ENCODE measurements at regions not wholly inside any gene's neighbourhood (a gene's known extent, or its start where the extent isn't known, plus 50 kb on each side); places are given as distances from the start of the nearest gene placed in this dataset.

- H3K36me3 ChIP-seq (ENCODE audit: insufficient read depth, low read length), result no peaks in the 10 kb centered on the region
- no peaks in the 10 kb centered on the region for H3K9me3 ChIP-seq (ENCODE audit: insufficient read depth, low read depth, low read length)
- no peak overlapping the region for H3K9ac ChIP-seq (ENCODE audit: low read depth, low read length)
- no peak overlapping the region for H3K27ac ChIP-seq (ENCODE audit: low read depth, low read length)
- no peaks in the 10 kb centered on the region for H3K27me3 ChIP-seq (ENCODE audit: insufficient read depth, low read length)
- no peaks in the 10 kb centered on the region for H3K4me1 ChIP-seq (ENCODE audit: insufficient read depth, low read length)
- 87% methylated on average over 3 of the region's 3 CpGs for WGBS
- H3K4me3 ChIP-seq (ENCODE audit: low read length), result no peak overlapping the region
These were observed 97.5 kb upstream of the STAC start for GRCh38 chr3:36282766-36283165.

DNA sequence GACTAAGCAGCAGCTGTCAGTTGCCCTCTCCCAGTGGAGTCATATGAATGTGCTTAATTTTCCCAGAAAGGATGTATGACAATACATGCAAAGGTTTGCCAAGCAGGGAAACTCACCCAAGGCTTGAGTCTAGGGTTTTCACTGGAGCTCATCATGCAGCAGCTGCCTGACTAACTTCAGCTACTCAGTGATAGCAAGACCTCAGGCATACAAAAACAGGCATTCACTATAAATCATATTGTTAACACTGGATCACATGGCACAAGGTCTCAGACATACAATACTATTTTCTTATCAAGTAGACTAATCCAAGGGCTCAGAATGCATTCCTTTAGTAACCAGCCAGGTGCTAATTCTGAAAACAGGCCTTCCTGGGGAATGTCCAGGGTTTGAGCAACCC, 85.0 kb upstream of the STAC start:
- no peak overlapping the region for H3K4me3 ChIP-seq (ENCODE audit: low read length)
- H3K4me1 ChIP-seq (ENCODE audit: insufficient read depth, low read length), result no peaks in the 10 kb centered on the region
- H3K27ac ChIP-seq (ENCODE audit: low read depth, low read length), result no peak overlapping the region
- H3K9ac ChIP-seq (ENCODE audit: low read depth, low read length), result no peak overlapping the region
- H3K9me3 ChIP-seq (ENCODE audit: insufficient read depth, low read depth, low read length), result no peaks in the 10 kb centered on the region
- no peaks in the 10 kb centered on the region for H3K36me3 ChIP-seq (ENCODE audit: insufficient read depth, low read length)
- no peaks in the 10 kb centered on the region for H3K27me3 ChIP-seq (ENCODE audit: insufficient read depth, low read length)

DNA sequence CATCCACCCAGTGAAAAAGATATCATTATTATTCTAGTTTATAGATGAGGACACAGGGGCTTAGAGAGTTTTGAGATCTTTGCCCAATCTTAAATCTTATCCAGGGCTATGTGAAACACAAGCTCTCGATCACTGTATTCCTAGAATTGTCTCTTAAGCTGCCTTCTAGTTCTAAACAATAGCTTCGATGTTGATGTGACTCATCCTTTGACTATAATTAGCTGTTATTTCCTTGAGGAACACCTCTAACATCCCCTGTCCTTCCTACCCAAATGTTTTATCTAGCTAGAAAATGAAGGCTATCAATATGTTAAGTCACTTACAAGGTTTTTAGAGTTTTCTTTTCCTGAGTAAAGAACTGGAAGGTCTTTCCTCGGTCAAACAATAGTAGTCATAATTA, 83.1 kb upstream of the STAC start:
- no peak overlapping the region for H3K4me3 ChIP-seq (ENCODE audit: low read length)
- H3K27me3 ChIP-seq (ENCODE audit: insufficient read depth, low read length), result no peaks in the 10 kb centered on the region
- no peak overlapping the region for H3K9ac ChIP-seq (ENCODE audit: low read depth, low read length)
- H3K9me3 ChIP-seq (ENCODE audit: insufficient read depth, low read depth, low read length), result no peaks in the 10 kb centered on the region
- H3K27ac ChIP-seq (ENCODE audit: low read depth, low read length), result no peak overlapping the region
- WGBS, result 86% methylated on average over 3 of the region's 3 CpGs
- no peaks in the 10 kb centered on the region for H3K4me1 ChIP-seq (ENCODE audit: insufficient read depth, low read length)
- H3K36me3 ChIP-seq (ENCODE audit: insufficient read depth, low read length), result no peaks in the 10 kb centered on the region

GRCh38 chr3:36298188-36298587, 82.1 kb upstream of the STAC start:
- Histone ChIP-seq H3K4me3 (ENCODE audit: low read length) (no peak overlapping the region), H3K9me3 (ENCODE audit: insufficient read depth, low read depth, low read length) (no peaks in the 10 kb centered on the region), H3K27ac (ENCODE audit: low read depth, low read length) (no peak overlapping the region), H3K36me3 (ENCODE audit: insufficient read depth, low read length) (no peaks in the 10 kb centered on the region), H3K4me1 (ENCODE audit: insufficient read depth, low read length) (no peaks in the 10 kb centered on the region), H3K9ac (ENCODE audit: low read depth, low read length) (no peak overlapping the region), H3K27me3 (ENCODE audit: insufficient read depth, low read length) (no peaks in the 10 kb centered on the region)
- 82% methylated on average over 1 of the region's 1 CpG for WGBS

DNA sequence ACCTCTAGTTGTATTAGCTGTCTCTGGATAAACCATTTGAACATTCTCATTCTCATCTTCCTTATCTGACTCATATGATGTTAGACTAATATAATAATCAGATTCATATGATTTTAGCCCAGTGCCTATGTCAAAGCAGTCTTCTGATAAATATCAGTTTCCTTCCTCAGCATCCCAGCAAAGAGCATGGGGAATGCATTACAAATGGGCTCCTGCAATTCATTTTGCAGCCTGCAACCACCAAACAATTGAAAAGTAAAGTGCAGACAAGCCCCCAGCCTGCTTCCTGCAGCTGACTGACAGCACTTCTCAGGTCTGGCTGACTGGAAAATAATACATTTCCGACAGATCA, 78.2 kb upstream of the STAC start:
- H3K9me3 ChIP-seq (ENCODE audit: insufficient read depth, low read depth, low read length), result no peaks in the 10 kb centered on the region
- no peak overlapping the region for H3K9ac ChIP-seq (ENCODE audit: low read depth, low read length)
- H3K27me3 ChIP-seq (ENCODE audit: insufficient read depth, low read length), result no peaks in the 10 kb centered on the region
- H3K4me3 ChIP-seq (ENCODE audit: low read length), result no peak overlapping the region
- 93% methylated on average over 1 of the region's 1 CpG for WGBS
- no peaks in the 10 kb centered on the region for H3K36me3 ChIP-seq (ENCODE audit: insufficient read depth, low read length)
- H3K27ac ChIP-seq (ENCODE audit: low read depth, low read length), result no peak overlapping the region
- no peaks in the 10 kb centered on the region for H3K4me1 ChIP-seq (ENCODE audit: insufficient read depth, low read length)

DNA sequence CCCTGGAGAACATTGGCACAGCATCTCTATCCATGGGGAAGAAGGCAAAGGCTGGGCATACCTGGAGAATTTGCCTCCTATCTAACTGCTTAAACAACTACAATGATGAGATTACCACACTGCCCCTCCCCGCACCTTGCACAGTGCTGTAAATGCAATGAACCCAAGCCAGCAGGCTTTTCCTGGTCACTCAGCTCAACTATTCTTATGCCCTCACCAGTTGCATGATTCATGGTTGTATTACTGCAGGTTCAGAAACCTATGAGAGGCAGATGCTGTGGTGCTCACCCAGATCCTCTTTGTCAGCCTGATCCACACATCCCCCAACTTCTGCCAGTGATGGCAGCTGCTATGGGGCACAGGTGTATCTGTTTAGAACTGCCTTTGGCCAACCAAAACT, 77.7 kb upstream of the STAC start:
- no peaks in the 10 kb centered on the region for H3K27me3 ChIP-seq (ENCODE audit: insufficient read depth, low read length)
- H3K4me1 ChIP-seq (ENCODE audit: insufficient read depth, low read length), result no peaks in the 10 kb centered on the region
- H3K4me3 ChIP-seq (ENCODE audit: low read length), result no peak overlapping the region
- H3K36me3 ChIP-seq (ENCODE audit: insufficient read depth, low read length), result no peaks in the 10 kb centered on the region
- H3K9me3 ChIP-seq (ENCODE audit: insufficient read depth, low read depth, low read length), result no peaks in the 10 kb centered on the region
- H3K9ac ChIP-seq (ENCODE audit: low read depth, low read length), result no peak overlapping the region
- whole genome bisulfite sequencing, result 100% methylated on average over 1 of the region's 1 CpG
- H3K27ac ChIP-seq (ENCODE audit: low read depth, low read length), result no peak overlapping the region

GRCh38 chr3:36303286-36303685, 77.0 kb upstream of the STAC start:
- no peaks in the 10 kb centered on the region for H3K9me3 ChIP-seq (ENCODE audit: insufficient read depth, low read depth, low read length)
- H3K4me1 ChIP-seq (ENCODE audit: insufficient read depth, low read length), result no peaks in the 10 kb centered on the region
- H3K27ac ChIP-seq (ENCODE audit: low read depth, low read length), result no peak overlapping the region
- no peaks in the 10 kb centered on the region for H3K27me3 ChIP-seq (ENCODE audit: insufficient read depth, low read length)
- 84% methylated on average over 5 of the region's 5 CpGs for WGBS
- no peak overlapping the region for H3K9ac ChIP-seq (ENCODE audit: low read depth, low read length)
- no peak overlapping the region for H3K4me3 ChIP-seq (ENCODE audit: low read length)
- H3K36me3 ChIP-seq (ENCODE audit: insufficient read depth, low read length), result no peaks in the 10 kb centered on the region

DNA sequence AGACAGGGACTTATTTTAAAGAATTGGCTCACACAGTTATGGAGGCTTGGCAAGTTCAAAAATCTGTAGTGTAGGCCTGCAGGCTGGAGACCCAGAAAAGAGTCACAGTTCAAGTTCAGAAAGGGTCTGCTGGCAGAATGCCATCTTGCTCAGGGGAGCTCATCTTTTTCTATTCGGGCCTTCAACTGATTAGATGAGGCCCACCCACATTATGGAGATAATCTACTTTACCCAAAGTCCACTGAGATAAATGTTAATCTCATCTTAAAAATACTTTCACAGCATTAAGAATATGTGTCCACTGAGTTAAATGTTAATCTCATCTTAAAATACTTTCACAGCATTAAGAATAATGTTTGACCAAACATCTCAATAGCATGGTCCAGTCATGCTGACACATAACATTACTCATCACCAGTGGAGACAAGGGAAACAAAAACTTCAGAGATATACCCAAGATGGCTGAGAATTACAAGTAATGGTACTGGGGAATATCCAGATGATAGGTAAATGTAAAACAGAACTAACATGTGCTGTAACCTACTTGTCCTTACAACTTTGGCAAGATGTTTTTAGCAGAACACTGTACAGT, 74.3 kb upstream of the STAC start:
- 91% methylated on average over 1 of the region's 1 CpG for WGBS
- Histone ChIP-seq H3K9me3 (ENCODE audit: insufficient read depth, low read depth, low read length) (no peaks in the 10 kb centered on the region), H3K4me3 (ENCODE audit: low read length) (no peak overlapping the region), H3K4me1 (ENCODE audit: insufficient read depth, low read length) (no peaks in the 10 kb centered on the region), H3K27me3 (ENCODE audit: insufficient read depth, low read length) (no peaks in the 10 kb centered on the region), H3K36me3 (ENCODE audit: insufficient read depth, low read length) (no peaks in the 10 kb centered on the region), H3K9ac (ENCODE audit: low read depth, low read length) (no peak overlapping the region), H3K27ac (ENCODE audit: low read depth, low read length) (no peak overlapping the region)

DNA sequence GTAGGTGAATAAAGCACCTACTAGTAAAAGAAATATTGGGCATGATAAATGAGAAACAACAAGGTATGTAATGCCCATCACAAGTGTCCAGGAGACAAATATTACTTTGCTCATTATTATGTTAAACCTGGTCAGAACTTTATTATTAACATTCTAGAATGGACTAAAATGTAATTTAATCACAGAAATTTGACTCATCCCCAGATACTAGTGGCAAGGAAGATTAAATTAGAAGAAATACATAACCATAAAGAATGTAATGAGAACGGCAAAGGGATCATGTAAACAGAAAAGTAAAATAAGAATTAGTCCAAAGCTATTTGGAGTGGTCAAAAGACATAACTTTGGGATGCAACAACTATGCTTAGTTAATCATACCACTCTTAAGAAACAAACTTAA, 71.2 kb upstream of the STAC start:
- no CpG with 5 or more reads among the region's 1 CpG for WGBS
- Histone ChIP-seq H3K36me3 (ENCODE audit: insufficient read depth, low read length) (no peaks in the 10 kb centered on the region), H3K4me1 (ENCODE audit: insufficient read depth, low read length) (no peaks in the 10 kb centered on the region), H3K4me3 (ENCODE audit: low read length) (no peak overlapping the region), H3K27ac (ENCODE audit: low read depth, low read length) (no peak overlapping the region), H3K9me3 (ENCODE audit: insufficient read depth, low read depth, low read length) (no peaks in the 10 kb centered on the region), H3K9ac (ENCODE audit: low read depth, low read length) (no peak overlapping the region), H3K27me3 (ENCODE audit: insufficient read depth, low read length) (no peaks in the 10 kb centered on the region)

- 0 out of 2 replicates have a peak, but pooled peaks cover 4% of the 10 kb centered on the region for H3K9me3 ChIP-seq (ENCODE audit: insufficient read depth, low read depth, low read length)
- no peak overlapping the region for H3K4me3 ChIP-seq (ENCODE audit: low read length)
- no peak overlapping the region for H3K27ac ChIP-seq (ENCODE audit: low read depth, low read length)
- H3K4me1 ChIP-seq (ENCODE audit: insufficient read depth, low read length), result no peaks in the 10 kb centered on the region
- no peak overlapping the region for H3K9ac ChIP-seq (ENCODE audit: low read depth, low read length)
- no peaks in the 10 kb centered on the region for H3K36me3 ChIP-seq (ENCODE audit: insufficient read depth, low read length)
- H3K27me3 ChIP-seq (ENCODE audit: insufficient read depth, low read length), result no peaks in the 10 kb centered on the region
These were observed 68.0 kb upstream of the STAC start for GRCh38 chr3:36312351-36312750.

GRCh38 chr3:36317915-36318314, 62.4 kb upstream of the STAC start:
- Histone ChIP-seq H3K27me3 (ENCODE audit: insufficient read depth, low read length) (no peaks in the 10 kb centered on the region), H3K4me3 (ENCODE audit: low read length) (no peak overlapping the region), H3K4me1 (ENCODE audit: insufficient read depth, low read length) (peaks cover 22% of the 10 kb centered on the region), H3K9me3 (ENCODE audit: insufficient read depth, low read depth, low read length) (0 out of 2 replicates have a peak, but pooled peaks cover 4% of the 10 kb centered on the region), H3K36me3 (ENCODE audit: insufficient read depth, low read length) (no peaks in the 10 kb centered on the region), H3K27ac (ENCODE audit: low read depth, low read length) (no peak overlapping the region), H3K9ac (ENCODE audit: low read depth, low read length) (no peak overlapping the region)
- WGBS, result 93% methylated on average over 3 of the region's 3 CpGs

DNA sequence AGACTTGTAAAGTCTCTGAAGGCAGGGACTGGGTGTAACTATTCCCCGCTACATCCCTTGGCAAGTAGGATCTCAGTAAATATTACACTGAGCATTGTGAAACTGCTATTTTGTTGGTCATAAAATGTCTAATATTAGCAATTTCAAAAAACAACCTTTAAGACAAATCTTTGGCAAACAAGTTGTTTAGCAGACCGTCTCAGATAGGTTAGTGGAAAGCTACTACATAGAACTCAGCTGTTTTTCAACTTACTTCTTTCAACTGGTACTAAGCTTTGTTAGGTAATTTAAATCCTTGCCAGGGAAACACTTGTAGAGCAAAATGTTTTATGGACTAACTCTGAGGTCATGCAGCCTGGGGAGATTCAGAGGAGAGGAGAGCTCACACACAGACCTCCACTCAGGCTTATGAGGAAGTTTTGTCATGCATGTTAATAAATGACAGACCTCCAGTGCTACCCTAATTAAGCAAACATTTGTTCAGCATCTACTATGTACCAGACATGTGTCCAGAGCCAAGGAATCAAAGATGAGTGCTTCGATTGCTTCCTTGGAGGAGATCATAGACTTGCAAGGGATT, 61.6 kb upstream of the STAC start:
- no peak overlapping the region for H3K4me3 ChIP-seq (ENCODE audit: low read length)
- H3K9me3 ChIP-seq (ENCODE audit: insufficient read depth, low read depth, low read length), result 0 out of 2 replicates have a peak, but pooled peaks cover 4% of the 10 kb centered on the region
- no peaks in the 10 kb centered on the region for H3K27me3 ChIP-seq (ENCODE audit: insufficient read depth, low read length)
- H3K36me3 ChIP-seq (ENCODE audit: insufficient read depth, low read length), result no peaks in the 10 kb centered on the region
- no peak overlapping the region; the same call in 1 of the 2 replicates for H3K27ac ChIP-seq (ENCODE audit: low read depth, low read length)
- no peak overlapping the region for H3K9ac ChIP-seq (ENCODE audit: low read depth, low read length)
- peaks cover 22% of the 10 kb centered on the region for H3K4me1 ChIP-seq (ENCODE audit: insufficient read depth, low read length)
- 88% methylated on average over 3 of the region's 3 CpGs for WGBS

Measured in HUES64 (cell line).